NCI-H1417 treated with DMSO at 0.1 percent for 48 hours (cell line): ENCODE measurements at regions not wholly inside any gene's neighbourhood (a gene's known extent, or its start where the extent isn't known, plus 50 kb on each side); places are given as distances from the start of the nearest gene placed in this dataset.

Source experiments
- DNase-seq: peaks from one replicate; lab custom pipeline; 2025; lab: John Stamatoyannopoulos, UW

DNA sequence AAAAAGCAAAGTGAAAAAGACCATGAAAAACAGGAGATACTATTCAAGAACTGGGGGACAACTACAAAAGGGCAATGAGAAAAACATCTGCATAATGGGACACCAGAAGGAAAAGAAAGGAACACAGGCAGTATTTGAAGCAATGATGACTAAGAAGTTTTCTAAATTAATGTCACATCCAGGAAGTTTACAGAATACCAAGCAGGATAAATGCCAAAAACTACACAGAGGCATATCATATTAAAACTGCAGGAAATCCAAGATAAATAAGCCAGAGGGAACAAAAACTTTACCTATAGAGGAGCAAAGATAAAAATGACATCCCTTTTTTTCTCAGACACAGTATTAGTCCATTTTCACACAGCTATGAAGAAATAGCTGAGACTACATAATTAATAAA is 193.0 kb downstream of the ERMARD start:
- no peak for DNase-seq

DNA sequence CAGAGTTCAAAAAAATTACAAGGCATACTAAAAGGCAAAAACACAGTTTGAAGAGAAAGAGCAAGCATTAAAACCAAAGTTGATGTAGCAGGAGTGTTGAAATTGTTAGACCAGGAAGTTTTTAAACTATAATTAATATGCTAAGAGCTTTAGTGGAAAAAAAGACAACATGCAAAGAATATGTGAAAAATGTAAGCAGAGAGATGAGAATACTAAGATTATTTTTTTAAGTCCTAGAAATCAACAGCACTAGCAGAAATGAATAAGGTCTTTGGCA is 192.6 kb downstream of the ERMARD start:
- no peak for DNase-seq

DNA sequence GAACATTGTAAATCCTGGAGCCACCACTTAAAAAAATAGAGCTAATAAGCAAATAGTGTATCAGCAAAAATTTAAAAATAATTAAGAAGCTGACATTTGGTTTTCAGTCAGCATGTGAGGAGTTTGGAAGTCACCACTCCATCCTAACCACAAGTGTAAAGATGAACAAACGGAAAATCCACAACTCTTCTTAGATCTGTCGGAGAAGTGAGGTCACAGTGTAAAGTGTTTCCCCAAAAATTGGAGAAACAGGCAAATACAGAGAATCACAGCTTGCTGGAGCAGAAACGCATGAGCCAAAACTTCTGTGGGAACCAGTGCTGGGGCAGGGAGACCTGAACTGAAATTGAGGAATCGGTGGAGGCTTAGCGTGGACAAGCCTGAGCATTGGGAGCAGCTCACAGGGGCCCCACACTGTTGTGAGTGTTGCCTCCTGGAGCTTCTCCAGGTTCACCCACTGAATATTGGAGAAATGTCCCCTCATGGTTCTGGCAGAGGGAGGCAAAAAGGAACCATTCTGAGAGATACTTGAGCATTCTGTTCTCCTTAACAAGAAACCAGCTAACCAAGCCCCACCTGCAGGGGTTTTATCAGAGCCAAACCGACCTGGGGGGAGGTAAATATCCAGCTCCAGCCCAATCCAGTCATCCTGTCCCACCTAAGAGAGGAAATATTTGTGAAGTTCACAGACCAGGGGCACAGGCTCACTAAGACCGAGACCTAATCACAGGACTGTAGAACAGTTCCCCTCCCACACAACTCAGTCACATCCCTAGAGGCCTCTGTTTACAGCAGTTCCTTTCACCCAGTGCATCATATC is 192.0 kb downstream of the ERMARD start:
- DNase-seq = no peak

DNA sequence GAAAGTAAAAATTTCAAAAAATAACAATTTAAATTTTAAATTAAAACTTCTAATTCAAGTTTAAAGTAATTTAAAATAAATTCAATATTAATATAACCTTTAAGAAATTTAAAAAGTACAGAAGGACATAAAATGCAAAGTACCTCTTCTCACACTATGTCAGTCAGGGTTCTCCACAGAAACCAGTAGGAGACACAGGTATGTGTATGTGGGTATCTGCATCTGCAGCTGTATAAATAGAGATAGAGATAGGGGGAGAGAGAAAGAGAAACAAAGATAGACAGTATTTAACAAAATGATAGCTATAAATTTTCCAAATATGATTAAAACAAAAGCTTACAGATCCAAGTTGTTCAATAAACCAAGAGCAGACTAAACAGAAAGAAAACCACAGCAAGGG is 190.8 kb downstream of the ERMARD start:
- DNase-seq = no peak

DNA sequence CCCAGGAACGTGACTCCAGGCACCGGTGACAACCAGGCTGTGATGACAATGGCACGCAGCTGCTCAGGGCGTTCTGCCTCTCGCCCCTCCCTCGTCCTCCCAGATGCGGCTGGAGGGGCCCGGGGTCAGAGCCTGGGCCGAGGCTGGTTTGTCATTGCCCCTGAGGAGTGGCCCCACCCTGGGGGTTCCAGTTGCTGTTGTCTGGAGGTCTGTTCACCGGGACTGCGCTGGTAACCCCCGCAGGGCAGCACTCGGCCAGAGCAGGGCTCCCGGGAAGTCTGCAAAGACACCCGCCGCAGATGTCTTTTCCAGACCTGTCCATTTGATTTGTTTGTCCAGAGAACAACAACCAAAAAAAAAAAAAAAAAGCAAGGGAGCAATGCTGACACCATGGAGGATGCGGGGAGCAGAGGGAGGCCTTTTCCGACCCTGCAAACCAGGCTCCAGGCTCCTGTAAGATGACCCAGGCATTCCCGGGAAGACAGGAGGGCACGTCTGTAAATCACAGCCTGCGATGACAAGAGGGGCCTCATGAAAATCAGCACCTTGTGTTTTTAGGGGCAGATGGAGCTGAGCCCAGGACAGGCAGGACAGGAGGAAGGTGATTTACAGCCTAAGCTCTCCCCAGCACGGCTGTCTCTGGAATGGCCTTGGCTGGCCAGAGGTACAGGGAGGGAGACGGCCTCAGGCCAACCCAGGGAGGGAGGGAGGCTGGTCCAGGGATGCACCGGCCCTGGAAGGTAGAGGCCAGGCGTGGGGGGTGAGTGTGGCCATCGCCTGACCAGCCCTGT is 189.3 kb downstream of the ERMARD start:
- DNase-seq = no peak

DNA sequence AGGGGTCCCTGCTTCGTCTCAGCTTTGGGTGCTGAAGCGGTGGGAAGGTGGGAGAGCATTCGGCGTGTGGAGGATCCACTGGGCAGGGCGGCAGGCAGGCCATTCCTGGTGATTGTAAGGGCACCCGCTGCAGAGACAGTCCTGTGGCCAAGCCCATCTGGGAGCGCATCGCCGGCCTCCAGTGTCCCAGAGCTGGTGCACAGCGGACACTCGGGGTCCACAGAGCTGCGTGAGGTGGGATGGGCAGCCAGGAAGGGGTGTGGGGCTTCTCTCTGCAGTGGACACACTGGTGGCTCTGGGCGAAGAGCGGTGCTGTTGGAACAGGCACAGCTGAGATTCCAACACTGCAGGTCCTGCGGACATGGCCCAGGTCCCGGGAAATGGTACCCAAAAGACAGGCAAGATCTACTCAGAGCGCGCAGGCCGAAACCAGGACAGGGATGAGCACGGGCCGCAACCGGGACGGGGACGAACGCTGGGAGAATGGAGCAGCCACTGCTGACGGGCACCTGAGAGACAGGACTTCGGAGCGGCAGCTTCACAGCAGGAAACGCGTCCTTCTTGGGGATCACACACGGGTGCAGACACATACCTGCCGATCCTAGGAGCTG is 188.2 kb downstream of the ERMARD start:
- DNase-seq = no peak

DNA sequence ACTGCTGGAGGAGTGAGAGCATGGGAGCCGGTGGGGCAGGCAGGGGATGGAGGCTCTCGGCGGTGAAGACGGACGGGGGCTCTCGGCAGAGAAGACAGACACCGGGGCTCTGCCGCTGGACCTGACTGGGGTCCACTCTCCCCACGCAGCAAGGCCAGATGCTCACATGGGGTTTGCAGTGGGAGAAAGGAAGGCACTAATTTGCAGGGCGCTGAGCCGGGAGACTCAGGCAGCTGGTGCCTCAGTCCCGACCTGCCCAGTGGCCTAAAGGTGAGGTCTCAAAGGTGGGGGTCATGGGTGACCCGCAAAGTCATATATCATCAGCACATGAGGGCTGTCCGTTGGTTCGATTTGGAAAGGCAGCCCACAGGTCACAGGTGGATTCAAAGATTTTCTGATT is 187.3 kb downstream of the ERMARD start:
- DNase-seq = no peak

DNA sequence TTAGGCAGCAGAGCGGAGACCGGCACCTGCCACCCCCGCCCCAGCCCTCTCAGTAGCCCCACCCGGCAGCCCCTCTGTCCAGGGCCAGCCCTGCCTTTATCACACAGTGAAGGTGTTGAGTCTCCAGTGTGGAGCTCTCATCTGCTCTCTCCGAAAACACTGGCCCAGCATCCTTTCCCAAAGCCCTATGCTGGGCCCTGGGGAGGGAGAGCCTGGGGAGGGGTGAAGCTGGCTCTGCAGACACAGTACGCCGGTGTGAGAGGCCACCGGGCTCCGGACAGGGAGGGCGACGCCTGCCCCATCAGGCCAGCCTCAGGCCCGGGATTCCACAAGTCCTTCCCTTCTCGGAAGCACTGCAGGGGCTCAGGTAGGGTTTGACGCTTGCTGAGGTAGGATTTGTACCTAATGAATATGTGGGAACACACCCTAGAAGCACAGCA is 186.9 kb downstream of the ERMARD start:
- no peak for DNase-seq

DNA sequence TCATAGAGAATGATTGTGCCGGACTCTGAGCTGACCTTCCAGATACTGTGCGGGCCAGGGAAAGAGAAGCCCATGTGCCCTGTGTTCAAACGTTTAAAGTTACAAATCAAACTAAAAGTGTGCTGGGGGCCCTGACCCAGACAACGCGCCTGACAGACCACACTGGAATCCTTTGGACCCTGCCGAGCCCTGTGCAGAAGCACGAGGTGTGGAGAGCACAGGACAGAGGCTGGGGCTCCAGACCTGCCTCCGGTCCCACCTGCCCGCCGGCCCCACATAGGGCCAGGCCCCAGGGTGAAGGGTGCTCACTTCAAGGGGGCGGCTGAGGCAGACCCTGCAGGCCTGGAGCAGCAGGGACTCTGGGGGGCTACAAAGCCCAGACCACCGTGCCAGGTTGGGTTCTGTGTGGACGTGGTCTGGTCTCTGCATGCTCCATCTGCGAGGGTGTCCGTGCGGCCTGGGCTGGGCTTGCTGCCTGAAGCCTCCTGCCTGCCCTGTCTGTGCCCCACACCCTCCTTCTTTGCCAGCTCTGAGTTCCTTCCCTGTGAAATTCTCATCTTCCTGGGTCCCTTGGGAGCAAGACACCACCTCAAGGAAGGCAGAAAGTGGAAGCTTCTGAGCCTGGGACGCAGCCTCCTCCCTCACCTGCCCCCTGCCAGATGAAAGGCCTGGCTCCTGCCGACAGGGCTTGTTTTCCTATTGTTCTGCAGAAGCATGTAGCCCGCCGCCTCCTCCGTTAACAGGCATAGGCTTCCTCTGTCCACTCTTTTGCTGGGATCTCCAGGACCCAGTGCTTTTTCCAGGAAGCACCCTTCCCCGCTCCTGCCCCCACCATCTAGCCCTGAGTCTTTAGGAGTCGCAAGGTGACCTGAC is 186.2 kb downstream of the ERMARD start:
- no peak for DNase-seq

DNA sequence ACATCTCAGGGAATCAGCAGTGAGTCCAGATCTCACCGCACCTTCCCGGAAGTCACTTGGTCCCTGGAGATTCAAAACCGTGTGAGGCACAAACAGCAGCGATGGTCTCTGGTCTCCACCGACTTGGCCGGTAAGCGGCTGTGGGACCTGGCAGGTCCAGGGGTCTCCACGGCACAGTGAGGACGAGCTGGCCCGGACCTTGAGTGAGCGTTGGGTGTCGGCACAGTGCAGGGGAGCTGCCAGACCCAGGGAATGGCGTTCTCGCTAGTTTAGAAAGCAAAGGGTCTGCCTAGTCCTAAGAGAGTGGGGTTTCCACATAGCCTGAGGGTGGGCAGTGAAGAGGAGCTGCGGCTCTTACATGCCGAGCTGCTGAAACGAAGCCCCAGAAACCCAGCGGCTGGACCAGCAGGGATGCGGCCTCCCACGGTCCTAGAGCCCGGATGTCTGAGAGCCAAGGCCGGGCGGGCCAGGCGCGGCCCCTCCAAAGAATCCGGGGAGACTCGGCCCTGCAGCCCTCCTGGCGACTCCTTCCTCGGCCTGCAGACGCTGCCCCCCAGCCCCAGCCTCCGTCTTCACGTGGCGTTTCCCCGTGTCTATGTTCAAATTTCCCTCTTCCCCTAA is 185.0 kb downstream of the ERMARD start:
- DNase-seq = no peak

DNA sequence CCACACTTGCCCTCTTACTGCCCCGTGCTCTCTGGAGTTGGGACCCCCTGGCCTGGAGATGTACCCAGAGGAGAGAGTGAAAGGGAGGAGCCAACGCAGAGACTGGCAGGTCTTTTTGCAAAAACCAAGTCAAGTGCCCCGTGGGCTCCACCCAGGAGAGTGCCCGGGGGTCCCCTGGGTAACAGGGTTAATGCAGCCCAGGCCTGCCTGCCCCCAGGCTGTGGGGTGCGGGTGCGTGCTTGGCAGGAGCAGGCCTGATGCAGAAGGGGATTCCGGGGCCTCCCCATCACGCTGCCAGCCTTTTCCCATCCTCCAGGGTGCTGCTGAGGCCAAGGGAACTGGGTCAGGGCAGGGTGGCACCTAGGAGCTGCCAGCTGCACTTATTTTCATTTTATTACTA is 184.4 kb downstream of the ERMARD start:
- no peak for DNase-seq

DNA sequence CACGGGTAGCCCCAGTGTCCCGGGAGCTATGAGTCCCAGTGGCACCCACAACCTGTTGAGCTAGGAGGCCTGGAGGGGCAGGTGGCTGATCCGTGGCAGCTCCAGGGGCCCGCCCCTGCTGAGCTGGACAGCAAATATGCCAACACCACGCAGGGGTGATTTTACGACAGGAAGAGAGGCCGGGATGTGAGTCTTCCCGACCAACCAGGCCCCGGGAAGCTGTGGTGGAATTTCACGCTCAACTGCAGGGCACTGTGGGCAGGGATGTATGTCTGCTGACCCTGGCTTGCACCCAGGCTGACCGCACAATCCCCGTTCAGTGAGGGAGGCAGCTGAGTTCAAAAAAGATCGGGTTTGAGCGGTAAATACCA is 183.9 kb downstream of the ERMARD start:
- no peak for DNase-seq

DNA sequence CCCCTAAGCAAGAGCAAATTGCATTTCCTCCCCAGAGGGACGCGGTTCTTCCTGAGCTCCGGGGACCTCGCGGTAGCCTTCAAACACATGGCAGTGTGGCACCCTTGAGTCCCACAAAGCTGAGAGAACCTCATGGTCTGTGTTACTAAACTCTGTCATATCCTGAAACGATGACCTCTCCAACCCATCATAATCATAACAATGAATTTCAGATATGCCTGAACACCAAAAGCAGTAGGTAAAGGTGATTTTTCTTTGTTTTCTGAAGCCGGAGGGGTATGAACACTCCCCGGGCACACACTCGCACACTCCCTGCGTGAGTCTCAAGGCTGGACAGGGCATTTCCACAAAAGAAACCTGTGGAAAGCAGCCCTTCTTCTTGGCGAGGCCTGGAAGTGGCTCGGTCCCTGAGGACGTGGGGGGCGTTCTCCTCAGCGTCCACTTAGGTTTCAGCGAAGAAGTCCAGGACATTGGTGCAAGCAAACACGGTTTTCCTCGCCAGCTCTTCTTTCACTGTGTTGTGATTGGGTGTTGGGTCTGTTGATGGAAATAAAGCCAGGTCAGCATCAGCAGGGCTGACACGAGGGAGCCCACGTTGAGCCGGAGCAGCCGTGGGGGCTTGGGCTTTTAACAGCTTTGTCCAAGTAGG is 183.4 kb downstream of the ERMARD start:
- DNase-seq = no peak

DNA sequence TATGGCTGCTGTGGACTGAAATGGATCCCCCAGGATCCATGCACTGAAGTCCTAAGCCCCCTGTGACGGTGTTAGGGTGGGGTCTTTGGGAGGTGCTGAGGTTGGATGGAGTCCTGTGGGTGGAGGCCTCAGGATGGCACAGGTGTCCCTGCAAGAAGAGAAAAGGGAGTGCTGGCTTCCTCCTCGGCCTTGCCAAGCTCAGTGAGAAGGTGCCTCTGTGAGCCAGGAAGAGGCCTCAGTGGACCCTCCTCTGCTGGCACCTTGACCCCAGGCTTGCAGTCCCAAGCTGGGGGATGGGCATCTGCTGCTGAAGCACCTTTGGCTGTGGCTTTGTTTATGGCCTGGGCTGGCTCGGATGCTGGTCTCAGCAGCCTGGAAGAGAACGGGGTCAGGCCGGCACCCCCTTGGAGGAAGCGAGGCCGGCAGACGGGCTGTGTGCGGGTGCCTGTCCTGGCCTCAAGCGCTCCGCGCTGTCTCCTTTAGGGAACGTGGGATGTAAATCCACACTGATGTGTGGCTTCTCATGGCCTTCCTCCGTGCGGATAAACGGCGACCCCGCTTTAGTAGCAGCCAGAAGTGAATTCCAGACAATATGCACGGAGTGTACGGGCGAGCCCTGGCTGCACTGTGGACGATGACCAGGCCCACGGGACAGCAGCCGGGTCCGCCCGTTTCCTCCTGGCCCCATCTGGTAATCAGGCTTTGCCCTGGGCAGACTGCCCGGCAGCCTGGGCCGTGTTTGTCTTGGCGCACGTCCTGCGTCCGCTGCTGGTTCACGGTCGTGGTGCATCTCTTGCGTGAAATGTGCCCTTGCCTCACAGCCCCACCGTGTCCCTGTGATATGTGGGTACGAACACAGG is 182.6 kb downstream of the ERMARD start:
- no peak for DNase-seq

DNA sequence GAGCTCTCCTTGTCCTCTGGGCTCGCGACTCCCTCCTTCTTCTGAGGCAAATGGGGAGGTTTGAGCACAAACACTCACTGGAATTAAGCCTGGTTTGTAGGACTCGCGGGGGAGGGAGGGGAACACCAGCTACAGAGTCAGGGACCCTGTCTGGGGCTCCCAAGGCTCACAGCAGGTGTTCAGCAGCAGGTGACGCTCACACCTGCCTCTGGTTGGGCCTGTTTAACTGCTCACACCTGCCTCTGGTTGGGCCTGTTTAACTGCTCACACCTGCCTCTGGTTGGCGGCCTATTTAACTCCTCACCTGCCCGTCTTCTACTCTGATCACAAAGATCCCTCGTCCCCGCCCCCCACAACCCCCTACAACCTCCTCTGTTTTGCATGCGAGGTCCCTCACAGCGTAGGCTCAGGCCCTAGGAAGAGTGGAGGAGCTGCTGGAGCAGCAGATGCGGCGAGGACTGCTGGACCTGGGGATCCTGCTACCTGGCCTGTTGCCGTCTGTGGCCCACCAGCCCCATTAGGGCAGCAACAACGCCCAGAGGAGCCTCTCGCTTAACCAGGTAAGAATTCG is 181.9 kb downstream of the ERMARD start:
- DNase-seq = no peak

DNA sequence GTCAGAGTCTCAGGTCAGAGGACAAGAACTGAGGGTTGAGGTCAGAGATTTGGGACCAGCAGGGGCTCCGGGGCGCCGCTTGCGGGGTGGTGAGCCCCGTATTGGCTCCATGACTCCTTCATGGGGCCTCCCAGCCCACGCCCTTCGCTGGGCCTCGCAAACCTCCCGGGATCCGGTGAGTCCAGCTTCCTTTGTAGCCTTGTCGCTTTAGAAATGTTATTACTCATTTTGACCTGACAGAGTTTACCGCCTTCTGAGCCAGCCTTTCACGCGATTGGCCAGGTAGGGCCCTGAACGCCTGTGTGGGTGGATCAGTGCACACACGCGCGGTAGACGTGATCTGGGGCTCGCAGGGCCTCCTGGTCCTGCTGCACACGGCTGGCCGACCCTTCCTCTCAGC is 181.1 kb downstream of the ERMARD start:
- no peak for DNase-seq

DNA sequence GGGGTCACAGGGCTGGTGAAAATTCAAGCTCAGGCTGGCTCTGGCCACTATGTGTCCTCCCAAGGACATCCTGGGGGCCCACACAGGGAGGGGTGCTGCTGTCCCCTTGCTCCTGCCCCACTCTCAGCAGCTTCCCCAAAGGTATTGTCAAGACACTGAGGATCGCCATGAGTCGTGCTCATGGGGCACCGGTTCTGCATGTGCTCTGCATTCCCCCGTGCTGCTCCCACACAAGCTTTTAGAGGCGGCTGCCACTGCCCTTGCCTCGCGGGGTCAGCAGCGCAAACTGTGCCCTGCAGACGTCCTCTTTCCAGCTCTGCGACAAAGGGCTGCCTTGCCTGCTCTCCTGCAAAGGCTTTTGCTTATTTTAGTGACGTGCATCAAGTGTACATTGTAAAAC is 179.8 kb downstream of the ERMARD start:
- no peak for DNase-seq

DNA sequence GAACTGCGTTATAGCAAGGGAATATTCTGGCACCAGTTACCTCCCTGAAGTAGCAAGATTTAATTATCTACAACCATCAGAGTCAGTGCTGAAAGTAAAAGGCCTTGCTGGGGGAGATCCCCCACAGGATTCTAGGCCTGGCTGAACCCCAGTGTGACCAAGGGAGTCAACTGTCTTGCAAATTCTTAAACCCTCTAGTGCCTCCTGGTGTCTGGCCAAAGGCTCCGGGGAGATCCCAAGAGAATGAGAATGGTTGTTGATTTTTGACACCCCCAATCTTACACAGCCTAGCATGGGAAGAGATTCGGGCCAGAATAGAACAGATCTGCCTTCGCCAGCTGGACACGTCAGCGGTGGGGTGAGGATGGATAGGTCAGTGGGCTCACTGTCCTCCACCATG is 179.4 kb downstream of the ERMARD start:
- no peak for DNase-seq

DNA sequence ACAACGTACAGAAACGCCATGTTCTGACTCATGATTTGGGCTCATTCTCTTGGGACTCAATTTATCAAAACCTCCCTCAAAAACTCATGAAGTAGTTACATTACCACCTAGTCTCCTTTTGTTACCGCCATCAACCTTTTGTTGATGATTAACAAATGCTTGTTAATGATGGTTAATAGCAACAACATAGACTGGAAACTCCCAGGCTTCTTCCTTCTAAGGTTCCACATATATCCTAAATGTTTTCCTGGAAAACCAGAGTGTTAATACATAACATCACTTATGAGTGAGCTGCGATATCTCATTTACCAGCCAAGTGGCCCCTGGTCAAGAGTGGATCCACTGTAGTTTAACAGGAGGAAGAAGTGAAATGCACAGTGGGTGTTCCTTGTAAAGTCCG is 176.3 kb downstream of the ERMARD start:
- no peak for DNase-seq
